ENCODE measurements at regions not wholly inside any gene's neighbourhood (a gene's known extent, or its start where the extent isn't known, plus 50 kb on each side); places are given as distances from the start of the nearest gene placed in this dataset.
"Not testable (repeated sequence)": the region's sequence is repeated elsewhere in the genome, so short reads cannot be mapped to it uniquely, and the experiment has no call there.

DNA sequence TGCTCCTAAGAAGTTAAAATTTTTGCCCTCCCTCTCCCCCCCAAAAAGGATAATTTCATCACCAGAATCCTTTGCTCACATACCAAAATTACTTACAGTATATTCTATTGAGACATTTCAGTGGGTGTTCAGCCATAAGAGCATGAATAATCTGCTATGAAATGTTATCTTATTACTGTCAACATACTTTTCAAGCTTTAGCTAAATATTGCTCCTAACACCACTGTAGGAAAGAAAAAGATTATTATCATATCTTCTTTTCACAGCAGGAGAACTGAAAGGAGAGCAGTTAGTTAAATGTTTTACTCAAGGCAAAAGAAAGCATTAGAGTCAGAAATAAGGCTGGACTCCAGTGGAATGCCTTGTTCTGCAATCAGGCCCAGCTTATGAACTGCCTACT is 231.0 kb upstream of the GYPA start:
- no peak for DNase-seq (ENCODE audit: low spot score)

GRCh38 chr4:144374065-144374464 is 233.5 kb upstream of the GYPA start:
- DNase-seq (ENCODE audit: low spot score): no peak

- no peak for DNase-seq (ENCODE audit: low spot score)
Measured at GRCh38 chr4:144376866-144377265, 236.3 kb upstream of the GYPA start.

- no peak for DNase-seq (ENCODE audit: low spot score)
Measured at GRCh38 chr4:144384408-144384807, 243.9 kb upstream of the GYPA start.

DNA sequence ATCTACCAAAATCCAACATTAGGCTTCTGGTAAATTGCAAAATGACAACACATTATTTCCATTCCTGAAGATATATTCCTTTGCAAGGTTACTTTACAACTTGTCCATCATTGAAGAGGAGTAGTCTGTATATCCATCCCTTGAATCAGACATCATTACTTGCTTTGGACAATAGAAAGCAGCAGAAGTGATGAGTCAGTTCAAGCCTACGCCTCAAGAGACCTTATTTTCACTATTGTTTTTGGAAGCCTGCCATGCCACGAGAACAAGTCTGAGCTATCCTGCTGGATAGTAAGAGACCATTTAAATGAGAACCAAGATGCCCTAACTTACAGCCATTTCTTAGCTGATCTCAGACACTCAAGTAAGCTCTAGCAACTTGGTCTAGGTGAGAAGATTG is 246.0 kb upstream of the HHIP start:
- no peak for DNase-seq (ENCODE audit: low spot score)

- DNase-seq (ENCODE audit: low spot score): no peak
Measured at GRCh38 chr4:144402176-144402575, 243.8 kb upstream of the HHIP start.

DNA sequence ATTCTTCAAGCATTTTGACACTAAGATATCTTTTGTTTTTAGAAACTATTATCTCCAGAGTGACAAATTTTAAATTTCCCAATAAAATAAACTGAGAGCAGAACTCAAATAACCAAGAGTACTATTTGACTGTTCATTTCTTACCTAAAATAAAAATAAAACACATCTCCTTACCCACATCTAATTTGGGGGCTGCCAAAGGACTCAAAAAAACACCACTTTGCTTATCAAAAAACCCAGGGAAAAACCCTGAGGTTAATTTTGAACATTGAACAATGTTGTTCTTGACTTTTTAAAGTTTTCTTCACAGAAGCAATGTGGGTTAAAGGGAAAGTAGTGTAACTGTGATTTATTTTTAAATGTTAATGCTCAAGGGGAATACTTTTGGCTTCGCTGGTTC is 243.0 kb upstream of the HHIP start:
- DNase-seq (ENCODE audit: low spot score): no peak

DNA sequence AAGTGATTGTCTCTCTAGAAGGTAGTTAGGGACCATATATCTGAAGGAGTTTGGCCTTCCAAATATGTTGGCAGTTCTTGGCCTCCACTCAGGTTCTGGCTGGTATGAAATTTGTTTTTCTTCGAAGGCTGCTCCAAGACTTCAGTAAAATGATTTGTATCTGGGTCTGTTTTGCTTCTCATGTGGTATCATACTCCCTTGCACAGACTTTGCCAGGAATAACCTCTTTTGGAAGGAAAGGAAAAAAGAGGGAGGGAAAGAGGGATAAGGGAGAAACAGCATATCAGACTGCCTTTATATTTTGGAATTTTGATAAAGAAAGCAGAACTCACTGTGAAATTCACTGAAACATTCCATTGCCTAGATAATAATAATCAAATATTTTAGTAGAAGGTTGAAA is 242.1 kb upstream of the HHIP start:
- no peak for DNase-seq (ENCODE audit: low spot score)

DNA sequence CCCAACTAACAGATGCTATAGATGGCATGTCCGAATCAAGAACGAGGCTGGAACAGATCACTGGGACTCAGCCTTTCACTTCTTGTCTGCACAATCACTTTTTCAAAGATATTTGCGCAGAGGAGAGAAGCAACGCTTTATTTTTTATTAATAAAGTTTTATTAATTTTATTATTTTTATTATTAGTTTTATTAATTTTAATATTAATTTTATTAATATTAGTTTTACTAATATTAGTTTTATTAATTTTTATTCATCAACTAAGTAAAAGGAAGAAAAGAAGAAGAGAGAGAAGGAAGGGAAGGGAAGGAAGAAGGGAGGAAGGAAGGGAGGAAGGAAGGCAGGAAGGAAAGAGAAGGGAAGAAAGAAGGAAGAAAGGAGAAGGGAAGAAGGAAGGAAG is 236.4 kb upstream of the HHIP start:
- no peak for DNase-seq (ENCODE audit: low spot score)

- DNase-seq (ENCODE audit: low spot score): no peak
Measured at GRCh38 chr4:144410230-144410783, 235.6 kb upstream of the HHIP start.

DNA sequence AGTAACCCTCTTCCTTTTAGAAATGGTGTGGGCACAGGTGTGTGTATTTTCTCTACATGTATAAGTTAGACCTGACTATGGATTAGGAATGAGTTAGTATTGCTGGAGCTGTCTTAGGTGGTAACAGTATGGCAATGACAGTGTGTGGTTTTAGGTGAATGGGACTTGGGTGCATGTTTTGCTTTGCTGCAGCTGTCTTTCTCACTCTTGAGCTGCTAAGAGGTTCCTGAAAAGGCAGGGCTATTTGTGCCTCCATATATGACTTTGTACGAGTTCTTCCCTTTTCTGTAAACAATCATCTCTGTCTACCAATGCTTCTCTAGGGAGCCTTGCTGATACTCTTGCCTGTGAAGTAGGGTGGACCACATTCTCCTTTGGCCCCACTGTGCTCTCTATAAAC is 234.8 kb upstream of the HHIP start:
- no peak for DNase-seq (ENCODE audit: low spot score)

- DNase-seq (ENCODE audit: low spot score): no peak
Measured at GRCh38 chr4:144411700-144412099, 234.3 kb upstream of the HHIP start.

GRCh38 chr4:144421056-144421455 is 224.9 kb upstream of the HHIP start:
- DNase-seq (ENCODE audit: low spot score): no peak

- DNase-seq (ENCODE audit: low spot score): no peak
Measured at GRCh38 chr4:144421839-144422565, 224.0 kb upstream of the HHIP start.

DNA sequence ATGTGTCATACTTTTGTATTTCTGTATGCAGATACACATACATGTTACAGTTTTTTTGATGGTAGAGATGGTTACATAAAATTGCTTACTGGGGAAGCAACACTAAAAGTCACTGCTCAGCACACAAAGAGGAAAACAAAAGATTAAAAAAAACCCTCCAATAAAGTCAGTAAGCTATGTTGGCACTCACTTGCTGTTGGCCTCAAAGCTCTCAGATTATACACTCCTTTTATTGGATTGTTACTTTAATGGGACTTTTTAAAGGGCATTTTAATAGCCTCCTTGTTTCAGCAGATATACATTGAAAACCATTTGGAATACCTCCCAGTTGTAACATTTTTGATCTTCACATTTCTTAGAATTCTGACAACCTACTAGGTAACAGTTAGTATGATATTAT is 222.0 kb upstream of the HHIP start:
- DNase-seq (ENCODE audit: low spot score): no peak

DNA sequence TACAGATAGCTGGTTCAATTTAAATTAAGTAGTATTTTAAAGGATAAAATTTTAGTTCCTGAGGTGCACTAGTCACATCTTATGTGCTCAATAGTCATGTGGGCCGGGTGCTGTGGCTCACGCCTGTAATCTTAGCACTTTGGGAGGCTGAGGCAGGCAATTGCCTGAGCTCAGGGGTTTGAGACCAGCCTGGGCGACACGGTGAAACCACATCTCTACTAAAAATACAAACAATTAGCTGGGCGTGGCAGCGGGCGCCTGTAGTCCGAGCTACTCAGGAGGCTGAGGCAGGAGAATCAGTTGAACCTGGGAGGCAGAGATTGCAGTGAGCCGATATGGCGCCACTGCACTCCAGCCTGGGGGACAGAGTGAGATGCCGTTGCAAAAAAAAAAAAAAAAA is 219.9 kb upstream of the HHIP start:
- DNase-seq (ENCODE audit: low spot score): not testable (repeated sequence)

- DNase-seq (ENCODE audit: low spot score): no peak
Measured at GRCh38 chr4:144442713-144443112, 203.2 kb upstream of the HHIP start.

DNA sequence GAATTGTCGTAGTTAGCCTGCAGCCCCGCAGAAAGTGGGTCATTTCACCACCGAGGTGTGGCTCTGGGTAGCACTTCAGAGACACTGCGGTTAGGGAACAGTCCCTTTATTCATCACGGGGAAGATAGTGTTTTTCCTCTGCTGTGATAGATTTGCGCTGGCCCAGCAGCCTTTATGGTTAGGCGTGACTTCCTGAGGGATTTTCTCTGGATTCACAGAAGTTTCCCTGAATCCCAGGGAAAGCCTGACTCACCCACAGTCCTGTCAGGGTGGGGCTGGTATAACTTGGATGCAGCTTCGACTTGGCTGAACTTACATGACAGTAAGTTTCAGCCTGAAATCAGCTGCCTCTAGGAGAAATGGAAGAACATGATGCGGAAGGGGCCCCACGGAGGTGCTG is 196.3 kb upstream of the HHIP start:
- no peak for DNase-seq (ENCODE audit: low spot score)

- DNase-seq (ENCODE audit: low spot score): no peak
Measured at GRCh38 chr4:144450526-144450925, 195.4 kb upstream of the HHIP start.

DNA sequence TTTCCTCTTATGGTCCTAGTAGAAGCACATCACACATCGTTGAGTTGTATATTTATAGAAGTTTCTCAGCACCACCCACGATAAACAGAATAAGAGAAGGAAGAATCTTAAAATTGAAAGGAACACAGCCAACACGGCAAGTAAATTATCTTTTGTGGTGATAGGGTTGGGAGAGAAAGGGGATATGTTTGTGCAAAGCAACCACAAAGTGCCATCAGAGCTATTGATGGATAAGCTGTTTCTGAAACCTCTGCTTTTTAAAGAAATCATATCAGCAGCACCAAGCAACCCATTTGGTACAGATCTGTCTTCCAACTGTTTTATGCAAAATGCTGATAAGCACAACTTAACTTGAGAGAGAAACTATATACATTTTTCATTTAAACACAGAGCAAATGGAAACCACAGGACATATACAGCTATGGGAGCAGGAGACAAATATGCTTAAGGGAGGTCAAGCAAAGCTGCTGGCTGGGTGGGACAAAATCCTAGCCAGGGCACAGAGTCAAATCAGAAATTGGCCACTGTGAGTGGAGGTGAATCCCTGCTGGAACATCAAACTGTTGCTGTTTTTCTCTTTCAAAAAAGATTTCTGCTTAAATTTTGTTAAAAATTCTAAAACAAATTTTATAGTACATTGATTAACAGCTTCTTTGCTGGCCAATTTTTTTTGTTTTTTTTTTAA is 194.0 kb upstream of the HHIP start:
- no peak for DNase-seq (ENCODE audit: low spot score)

- no peak for DNase-seq (ENCODE audit: low spot score)
Measured at GRCh38 chr4:144456196-144456595, 189.8 kb upstream of the HHIP start.

DNA sequence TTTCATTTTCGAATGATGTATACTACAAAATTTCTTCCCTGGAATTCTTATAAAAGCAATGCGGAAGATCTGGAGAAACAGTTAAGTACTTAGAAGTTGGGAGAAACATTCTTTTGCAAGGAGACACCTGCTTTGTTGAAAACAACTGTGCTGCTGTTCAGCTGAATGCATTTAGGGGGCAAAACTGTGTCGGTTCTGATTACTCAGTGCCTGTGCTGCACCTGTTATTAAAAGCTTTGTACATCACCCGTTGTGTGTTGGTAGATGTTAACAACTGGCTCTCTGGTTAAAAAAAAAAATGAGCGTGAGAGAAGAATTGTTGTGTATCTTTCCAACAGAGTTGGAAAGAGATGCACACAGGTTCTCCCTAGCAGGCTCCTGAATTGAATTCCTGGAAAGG is 184.1 kb upstream of the HHIP start:
- DNase-seq (ENCODE audit: low spot score): no peak

GRCh38 chr4:144463236-144463635 is 182.7 kb upstream of the HHIP start:
- no peak for DNase-seq (ENCODE audit: low spot score)

DNA sequence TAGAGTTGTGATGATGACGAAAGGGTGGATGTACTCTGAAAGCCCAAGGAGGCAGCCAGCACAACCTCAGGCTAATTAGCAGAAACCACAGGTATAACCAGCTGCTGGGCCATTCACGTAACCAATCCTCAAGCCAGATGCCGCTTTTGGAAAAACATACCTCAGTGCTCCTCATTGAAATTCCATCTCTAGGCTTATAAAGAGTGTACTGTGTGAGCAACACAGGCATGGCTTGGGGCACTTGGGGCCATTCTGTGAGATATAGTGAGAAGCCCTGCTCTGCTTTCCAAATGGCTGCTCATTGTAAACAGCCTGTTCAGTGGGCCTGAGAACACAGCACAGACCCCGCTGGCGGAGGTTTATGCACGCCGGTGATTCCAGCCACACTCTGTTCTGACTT is 182.1 kb upstream of the HHIP start:
- no peak for DNase-seq (ENCODE audit: low spot score)
